AML-193 (cell line): ENCODE measurements at regions not wholly inside any gene's neighbourhood (a gene's known extent, or its start where the extent isn't known, plus 50 kb on each side); places are given as distances from the start of the nearest gene placed in this dataset.
"Not testable (repeated sequence)": the region's sequence is repeated elsewhere in the genome, so short reads cannot be mapped to it uniquely, and the experiment has no call there.

Source experiments
- DNase-seq, 2 experiments: peaks; one replicate each; lab custom pipeline; 2025; lab: John Stamatoyannopoulos, UW

DNA sequence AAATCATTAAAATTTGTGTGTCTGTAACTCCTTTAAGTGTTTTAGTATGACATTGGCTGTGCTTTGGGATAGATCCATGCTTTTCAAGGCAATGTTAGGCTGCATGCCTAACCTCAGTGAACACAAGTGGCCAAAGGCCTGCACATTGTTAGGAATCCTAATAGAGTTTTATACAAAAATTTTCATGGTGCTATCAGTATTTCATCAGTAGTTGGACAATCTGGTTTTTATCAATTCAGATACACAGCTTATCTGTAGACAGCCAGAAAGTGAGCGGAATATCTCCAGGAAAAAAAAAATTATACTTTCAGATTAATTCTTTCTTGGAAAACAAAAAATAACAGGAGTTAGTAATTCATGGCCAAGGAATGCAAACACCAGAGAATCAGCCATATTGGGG is 324.0 kb upstream of the PDE3A start:
- no peak for DNase-seq

DNA sequence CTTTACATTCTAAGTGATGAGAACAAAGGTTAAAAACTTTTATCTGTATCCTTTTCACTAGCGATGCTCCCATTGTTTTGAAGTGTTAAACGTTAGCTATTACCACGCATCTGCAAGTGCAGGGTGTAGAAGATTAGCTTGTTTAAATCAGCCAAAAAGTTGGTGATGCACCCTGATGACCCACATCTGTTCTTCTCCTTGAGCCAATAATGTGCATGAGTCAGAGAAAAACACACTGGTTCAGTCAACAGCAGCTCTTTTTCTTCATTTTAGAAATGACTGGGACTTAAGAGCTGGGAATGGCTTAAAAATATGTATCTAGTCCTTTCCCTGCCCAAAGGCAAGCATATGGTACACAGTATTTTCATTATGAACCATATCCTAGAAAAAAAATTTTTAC is 323.5 kb upstream of the PDE3A start:
- no peak for DNase-seq

DNA sequence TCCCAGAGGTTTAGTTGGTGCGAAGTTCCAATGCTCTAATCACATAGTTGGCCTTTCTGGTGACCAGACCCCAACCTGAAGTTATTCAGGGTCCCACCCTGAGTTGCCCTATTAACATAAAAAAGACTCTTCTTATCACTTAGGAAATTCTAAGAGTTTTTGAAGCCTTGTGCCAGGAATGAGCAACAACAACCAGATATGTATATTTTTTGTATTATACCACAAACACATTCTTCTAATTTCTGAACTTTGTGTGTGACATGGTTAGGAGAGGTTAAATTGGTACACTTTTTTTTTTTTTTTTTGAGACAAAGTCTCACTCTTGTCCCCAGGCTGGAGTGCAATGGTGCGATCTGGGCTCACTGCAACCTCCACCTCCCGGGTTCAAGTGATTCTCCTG is 320.4 kb upstream of the PDE3A start:
- DNase-seq, result no peak

DNA sequence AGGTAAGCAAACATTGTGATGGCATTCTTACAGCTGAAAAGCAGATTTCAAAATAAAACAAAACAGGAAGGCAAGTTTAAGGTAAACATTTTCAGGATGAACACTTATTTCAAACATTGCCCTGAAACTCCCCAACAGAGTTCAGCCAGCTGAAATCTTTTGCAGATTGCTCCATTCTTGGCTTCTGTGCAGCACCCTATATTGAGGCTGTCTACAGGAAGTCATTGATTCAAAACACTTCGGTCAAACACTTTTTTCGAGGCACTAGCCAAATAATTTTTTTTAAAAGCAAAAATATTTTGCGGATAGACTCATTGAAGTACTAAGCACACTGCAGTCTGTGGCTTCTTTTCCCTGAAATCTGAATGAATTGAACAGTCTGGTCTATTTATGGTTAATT is 318.1 kb upstream of the PDE3A start:
- DNase-seq, result no peak

DNA sequence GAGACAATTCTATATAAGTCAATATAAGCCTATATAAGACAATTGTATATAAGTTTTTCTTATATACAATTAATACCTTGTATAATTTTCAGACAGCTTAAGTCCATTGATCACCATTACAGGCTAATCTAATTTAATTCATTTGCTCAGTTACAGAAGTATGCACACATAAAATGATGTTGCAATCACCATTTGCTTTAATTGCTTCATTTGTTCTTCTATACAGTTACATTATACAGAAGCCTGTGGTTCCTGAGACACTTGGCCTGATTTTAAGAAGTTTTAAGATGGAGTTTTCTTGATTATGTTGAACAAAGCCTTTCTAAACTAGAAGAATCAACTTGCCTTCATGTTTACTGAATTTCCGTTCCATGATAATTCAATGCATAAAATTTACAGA is 314.6 kb upstream of the PDE3A start:
- no peak for DNase-seq

DNA sequence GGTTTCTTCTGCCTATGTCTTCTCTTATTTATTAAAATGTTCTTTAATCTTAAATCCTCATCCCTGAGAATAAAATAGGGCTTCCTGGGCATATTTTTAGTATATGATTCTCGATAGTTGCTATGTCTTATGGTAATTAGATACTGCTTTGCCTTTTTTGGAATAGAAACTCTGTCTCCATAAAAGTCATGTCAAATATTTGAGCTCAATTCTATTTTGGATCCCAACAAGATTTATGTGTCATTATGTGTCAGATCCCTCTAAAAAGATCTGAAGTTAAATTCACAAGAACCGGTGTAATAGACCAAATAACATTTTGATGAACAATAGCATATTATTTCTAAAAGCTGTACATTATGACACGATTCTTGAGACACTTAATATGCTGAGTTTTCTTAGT is 312.5 kb upstream of the PDE3A start:
- no peak for DNase-seq

DNA sequence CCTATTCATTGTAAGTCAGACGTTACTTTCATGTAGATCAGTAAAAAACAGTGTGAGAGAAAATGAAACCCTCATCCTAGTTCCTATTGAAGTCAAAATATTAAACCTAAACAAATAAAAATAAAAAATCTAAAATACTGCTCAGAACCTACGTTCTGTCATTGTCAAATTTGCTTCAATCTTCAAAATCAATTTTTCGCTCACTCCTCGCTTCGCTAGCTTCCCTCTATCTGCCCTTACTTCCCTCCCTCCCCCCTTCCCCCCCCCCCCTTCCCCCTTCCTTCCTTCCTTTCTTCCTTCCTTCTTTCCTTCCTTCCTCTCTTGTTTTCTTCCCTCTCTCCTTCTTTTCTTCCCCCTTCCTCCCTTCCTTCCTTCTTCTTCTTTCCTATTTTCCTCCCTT is 310.9 kb upstream of the PDE3A start:
- no peak for DNase-seq

DNA sequence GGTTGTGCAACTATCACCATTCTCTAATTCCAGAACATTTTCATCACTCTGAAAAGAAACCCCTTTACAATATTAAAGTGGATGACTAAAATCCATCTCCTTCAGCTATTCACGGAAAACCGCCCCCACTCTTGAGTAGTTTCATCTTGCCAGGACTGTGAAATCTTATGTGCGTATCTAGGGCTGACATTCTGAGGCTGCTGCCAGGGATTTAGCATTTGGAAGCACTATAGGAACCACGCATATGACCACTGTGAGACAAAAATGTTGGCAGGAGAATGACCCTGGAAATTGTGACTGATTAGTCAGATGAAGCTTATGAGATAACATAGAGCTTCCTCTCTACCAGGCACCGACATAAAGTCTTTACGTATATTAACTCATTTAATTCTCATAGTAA is 305.2 kb upstream of the PDE3A start:
- no peak for DNase-seq

DNA sequence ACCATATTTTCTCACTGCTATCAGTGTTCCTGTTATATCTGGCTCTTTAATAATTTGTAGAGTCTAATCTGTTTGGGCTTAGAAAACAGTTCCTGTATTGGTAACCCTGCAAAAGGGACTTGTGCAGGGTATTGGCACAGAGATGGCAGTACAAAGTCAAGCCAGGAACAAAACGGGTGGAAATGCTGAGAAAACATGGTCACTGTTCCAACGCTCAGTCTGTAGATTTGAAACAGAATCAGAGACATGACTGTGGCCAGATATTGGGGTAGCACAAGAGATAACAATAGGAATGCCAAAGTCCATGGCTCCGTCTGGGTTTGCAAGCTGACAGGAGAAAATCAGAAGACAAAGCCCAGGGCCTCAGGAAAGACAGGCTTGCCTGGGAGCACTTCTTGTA is 290.7 kb upstream of the PDE3A start:
- DNase-seq, result no peak

DNA sequence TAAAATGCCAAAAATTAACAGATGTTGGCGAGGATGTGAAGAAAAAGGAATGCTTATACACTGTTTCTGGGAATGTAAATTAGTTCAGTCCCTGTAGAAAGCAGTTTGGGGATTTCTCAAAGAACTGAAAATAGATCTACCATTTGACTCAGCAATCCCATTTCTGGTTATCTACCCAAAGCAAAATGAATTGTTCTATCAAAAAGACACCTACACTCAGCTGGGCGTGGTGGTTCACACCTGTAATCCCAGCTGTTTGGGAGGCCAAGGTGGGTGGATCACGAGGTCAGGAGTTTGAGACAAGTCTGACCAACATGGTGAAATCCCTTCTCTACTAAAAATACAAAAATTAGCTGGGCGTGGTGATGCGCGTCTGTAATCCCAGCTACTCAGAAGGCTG is 279.3 kb upstream of the PDE3A start:
- DNase-seq, result no peak

DNA sequence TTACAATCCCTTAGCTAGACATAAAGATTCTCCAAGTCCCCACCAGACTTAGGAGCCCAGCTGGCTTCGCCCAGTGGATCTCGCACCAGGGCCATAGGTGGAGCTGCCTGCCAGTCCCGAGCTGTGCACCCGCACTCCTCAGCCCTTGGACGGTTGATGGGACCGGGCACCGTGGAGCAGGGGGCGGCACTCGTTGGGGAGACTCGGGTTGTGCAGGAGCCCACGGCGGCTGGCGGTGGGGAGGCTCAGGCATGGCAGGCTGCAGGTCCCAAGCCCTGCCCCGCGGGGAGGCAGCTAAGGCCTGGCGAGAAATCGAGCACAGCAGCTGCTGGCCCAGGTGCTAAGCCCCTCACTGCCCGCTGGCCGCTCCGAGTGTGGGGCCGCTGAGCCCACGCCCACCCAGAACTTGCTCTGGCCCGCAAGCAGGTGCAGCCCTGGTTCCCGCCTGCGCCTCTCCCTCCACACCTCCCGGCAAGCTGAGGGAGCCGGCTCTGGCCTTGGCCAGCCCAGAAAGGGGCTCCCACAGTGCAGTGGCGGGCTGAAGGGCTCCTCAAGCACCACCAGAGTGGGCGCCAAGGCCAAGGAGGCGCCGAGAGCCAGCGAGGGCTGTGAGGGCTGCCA is 275.0 kb upstream of the PDE3A start:
- not testable (repeated sequence) for DNase-seq

DNA sequence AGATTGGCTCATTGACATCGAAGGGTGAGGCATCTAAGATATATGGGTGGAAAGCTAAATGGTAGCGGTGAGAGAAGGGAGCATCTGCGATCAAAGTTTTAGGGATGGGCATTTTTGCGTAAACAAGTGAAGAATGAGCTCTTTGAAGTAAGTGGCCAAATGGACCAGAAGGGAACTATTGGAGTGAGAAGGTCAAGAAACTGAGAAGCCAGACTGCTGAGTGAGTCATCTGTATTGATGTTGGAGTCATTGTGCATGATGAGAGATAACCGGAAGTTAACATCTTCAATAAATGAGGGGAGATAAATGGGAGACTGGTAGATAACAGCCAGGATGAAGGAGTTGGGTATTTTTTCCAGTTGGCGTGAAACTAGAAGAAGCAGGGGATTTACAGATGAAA is 271.9 kb upstream of the PDE3A start:
- DNase-seq, result no peak

DNA sequence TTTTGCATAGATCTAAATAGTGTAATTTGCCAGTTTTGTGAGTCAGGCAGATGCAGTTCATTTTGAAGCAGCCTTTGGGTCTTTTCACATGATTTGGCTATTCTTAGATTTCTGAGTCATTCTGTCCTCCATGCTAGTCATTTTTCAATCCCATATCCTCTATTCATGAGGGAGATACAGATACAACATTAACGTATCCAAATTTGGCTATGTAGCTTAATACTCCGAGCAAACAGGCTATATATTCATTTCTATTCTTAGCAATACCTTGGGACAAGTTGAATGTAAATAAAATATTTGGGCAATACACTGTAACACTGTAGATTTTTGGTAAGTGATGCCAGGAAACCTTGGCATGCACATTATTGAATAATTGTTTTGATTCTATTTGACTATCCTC is 270.7 kb upstream of the PDE3A start:
- DNase-seq, result no peak

DNA sequence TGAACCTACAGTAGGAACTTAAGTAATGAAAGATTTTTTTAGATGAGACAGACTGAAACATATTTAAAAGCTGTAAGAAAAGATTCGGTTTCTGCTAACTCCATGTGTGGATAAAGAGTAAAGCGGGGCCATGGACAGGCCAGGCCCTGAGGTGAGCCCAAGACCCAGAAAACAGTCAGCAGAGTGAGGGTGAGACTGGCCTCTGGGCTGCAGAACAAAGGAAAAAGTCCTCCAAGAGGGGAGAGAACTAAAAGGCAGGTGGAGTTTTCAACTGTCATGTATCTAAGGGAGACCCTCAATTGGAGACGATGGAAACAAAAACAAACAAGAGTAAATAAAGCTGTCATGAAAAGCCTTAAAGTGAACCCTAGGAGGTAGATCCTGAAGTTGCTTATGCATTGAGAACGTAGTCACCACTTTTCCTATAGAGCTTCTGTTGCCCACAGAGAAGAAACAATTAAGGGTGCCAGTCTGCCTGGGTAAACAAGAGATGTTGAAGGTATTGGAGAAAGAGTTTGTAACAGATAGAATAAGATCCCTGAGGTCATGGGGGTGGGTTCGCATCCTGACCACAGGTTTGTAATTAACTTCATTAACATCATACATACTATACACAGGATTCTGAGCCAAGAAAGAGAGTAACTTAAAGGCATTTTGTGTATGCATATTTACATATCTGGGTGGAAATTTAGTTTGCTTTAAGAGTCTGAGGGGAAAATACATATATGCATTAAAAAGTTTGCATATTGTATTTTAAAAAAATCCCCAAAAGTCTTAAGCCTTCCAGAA is 268.7 kb upstream of the PDE3A start:
- no peak for DNase-seq

DNA sequence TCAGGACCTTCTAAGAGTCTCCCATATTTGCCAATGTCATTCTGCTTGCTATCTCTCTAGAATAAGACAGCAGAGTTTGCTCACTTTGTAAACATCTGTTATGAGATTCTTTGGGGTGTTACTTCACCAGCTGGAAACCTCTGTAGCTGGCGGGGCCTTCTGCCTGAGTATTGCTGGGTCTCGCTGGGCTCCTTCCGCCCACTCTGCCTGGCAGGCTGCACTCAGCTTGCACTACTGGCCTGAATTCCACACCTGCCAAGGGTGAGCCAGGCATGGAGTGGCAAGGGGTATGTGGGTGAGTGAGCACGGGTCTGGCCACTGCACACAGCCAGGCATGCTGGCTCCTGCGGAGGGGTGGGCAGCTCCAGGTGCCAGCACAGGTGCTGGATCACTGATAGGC is 267.3 kb upstream of the PDE3A start:
- no peak for DNase-seq

DNA sequence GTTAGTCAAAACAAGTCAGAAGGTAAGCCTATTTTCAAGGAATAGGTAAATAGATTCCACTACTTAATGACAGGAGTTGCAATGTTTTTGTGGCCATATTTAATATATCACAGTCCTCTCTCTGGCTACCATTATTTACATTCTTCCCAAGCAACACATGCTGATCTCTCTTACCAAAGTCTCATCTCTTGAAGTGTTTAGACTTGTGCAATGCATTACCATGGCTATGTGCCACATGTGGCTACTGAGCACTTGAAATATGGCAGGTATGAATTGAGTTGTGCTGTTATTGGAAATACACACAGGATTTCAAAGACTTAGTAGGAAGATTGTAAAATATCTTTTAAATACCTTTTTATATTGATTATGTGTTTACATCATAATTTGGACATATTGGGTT is 262.4 kb upstream of the PDE3A start:
- DNase-seq, result no peak

DNA sequence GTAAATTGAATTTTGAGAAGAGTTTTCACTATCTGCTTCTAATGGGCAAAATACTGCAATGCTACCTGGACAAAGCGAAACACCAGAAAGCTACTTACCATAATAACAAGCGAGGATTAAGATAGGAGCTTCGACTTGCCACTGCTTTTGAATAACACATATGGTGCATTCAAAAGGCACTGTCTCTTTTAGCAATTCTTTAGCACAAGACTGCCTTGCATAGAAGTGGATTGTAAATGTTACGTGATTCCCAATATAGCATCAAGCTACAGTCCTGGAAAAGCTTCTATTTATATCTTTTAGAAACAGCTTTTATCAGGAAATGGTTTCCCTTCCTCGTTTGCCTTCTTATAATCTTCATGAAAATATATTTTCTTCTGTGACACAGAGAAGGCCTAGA is 258.7 kb upstream of the PDE3A start:
- no peak for DNase-seq

DNA sequence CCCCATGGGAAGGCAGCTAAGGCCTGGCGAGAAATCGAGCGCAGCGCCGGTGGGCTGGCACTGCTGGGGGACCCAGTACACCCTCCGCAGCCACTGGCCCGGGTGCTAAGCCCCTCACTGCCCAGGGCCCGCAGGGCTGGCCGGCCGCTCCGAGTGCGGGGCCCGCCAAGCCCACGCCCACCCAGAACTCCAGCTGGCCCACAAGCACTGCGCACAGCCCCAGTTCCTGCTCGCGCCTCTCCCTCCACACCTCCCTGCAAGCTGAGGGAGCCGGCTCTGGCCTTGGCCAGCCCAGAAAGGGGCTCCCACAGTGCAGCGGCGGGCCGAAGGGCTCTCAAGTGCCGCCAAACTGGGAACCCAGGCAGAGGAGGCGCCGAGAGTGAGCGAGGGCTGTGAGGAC is 253.0 kb upstream of the PDE3A start:
- DNase-seq, result not testable (repeated sequence)

DNA sequence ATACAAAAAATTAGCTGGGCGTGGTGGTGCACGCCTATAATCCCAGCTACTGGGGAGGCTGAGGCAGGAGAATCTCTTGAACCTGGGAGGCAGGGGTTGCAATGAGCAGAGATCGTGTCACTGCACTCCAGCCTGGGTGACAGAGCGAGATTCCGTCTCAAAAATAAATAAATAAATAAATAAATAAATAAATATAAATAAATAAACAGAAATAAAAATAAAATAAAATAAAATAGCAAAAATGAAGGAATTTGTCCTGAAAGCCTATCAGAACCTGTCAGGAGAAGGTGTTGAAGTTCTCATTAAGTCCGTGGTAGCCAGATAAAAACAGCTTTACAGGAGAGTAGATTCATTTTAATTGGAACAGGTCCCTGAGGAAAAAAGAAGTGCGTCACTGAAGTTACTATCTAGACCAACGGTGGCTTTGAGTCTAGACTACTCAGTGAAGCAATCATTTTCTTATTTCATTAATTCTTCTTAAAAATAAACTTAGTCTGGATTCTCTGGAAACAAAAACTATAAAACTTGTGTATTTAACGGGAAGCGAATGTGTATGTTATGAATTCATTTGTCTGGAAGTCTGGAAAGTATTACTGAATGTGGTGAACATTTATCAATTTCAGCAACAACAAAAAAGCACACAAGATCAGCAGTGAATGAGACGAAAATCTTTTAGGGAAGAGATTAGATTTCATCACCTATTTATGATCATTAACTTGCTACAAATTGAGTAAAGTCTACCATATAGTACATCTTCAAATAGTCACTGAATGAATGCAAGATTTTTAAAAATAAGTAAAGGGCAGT is 248.5 kb upstream of the PDE3A start:
- DNase-seq, result no peak

DNA sequence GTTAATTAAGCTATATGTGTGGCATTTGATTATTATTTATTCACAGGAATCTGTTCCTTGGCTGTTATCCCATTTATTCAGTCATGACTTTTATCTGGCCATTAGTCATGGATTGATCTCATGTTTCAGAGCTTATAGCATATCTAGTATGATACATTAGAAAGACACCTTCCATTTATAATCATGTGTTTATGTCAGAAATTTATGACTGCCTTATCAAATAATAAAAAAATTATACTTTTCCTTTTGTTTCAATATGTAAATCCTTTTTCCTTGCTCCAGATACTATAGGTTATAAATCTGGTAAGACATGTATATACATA is 248.0 kb upstream of the PDE3A start:
- DNase-seq, result no peak

DNA sequence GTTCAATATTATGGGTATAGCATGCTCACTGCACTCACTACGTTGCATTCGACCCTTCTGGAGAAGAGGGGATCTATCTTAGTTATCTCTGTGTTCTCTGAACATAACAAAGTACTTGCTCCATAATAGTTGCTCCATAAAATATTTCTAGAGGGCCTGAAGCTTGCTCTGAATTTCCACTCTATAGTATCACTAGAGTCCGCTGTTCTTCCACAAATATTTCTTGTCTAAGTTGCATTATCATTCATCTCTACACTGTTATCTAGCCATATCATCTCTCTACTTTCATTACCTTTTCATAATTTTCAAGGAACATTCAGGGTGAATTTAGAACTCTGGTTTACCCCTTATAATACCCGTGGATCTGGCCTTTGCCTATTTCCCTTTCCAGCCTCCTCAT is 246.1 kb upstream of the PDE3A start:
- DNase-seq, result no peak

DNA sequence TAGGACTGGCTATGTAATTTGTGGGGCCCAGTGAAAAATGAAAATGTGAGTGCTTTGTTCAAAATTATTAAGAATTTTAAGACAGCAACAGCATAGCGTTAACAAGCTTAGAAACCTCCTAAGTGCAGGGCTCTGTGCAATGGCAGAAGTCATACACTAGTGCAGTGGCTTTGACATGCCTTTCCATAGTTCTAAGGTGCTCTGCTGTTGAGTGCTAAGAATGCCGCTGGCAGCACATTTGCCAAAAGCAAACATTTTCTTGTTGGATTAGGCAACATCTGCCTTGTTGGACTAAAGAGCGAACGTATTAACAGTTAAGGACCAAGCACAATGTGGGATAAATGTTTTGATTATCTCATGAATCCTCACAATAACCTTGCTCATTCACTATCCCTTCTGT is 244.9 kb upstream of the PDE3A start:
- no peak for DNase-seq

DNA sequence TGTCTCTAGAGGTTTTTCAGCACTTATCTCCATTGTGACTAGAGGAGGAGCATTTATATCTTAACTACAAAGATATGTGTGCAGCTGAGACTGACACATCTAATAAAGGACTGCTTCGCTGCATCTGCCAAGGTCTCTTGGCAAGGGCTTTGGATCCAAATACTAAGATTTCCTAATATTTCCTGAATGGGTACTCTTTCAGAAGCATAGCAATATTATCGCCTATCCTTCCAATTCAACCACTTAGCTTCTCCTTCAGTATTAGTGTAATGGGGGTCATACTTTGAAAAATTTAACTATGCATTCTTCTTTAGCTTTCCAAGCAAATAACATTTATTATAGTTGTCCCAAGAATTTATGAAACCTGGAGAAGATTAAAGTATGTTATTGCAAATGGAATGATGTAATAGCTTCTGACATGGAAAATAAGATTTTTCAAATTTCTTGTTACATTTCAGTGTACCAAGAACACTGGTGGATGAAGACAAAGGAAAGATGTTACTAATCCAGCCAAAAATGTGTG is 243.0 kb upstream of the PDE3A start:
- DNase-seq, result no peak
